Stimulated activated CD4-positive, alpha-beta T cell treated with anti-CD3 and anti-CD28 coated beads, Interleukin-4, amount 100 ng/mL, for 4 hours (primary cell): ENCODE measurements at regions not wholly inside any gene's neighbourhood (a gene's known extent, or its start where the extent isn't known, plus 50 kb on each side); places are given as distances from the start of the nearest gene placed in this dataset.
A peak's percentile ranks its signal among the peaks of the same experiment; 100 is the strongest.

Experiments
- DNase-seq, 2 experiments: peaks; one replicate each; pipeline ENCODE4 v3.0.0-alpha.2; 2020

DNA sequence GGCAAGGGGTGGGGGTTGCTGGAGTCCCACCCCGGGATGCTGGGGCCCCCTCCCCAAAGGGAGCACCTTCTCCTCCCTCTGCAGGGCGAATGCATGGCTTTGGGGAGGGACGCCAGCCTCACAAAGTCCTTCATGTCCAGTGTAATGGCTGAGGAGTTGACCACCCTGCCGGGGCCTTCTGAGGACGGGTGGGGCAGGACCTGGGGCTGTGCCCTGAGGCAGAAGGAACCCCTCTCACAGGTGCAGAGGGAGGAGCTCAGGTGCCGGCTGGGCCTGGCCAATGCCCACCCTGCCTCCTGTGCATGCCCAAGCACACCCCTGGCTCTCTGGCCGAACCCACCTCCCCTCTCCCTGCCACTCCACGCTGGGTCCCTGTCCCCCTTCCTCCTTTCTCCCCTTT, 64.3 kb upstream of the RNU6ATAC start:
- no peak for DNase-seq

DNA sequence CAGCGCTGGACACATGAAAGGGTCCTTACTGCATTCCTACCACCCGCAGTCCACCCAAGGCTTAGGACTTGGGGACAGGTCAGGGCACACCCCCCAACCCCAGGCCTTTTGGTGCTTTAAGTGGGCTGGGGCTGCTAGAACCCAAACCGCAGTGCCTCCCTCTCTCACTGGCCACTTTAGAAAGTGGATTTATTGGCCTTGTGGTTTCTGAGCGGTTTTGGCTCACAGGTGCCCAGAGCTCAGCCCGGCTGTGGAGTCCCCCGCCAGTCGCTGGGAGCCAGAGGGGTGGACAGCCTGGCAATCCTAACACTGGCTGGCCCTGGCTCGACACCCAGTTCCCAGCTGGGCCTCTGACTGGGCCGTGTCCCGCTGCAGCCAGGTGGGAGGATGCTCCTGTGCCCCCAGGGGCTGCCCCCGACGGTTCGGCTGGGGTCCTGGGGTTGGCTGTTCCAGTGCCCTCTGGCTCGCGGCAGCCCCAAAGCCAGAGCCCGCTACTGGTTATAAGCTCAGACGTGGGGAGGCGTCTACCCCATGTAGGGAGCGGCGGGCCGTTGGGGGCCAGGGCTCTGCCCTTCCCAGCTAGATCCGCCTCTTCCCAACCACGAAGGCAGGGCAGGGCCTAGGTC, 65.2 kb upstream of the RNU6ATAC start:
- no peak for DNase-seq

DNA sequence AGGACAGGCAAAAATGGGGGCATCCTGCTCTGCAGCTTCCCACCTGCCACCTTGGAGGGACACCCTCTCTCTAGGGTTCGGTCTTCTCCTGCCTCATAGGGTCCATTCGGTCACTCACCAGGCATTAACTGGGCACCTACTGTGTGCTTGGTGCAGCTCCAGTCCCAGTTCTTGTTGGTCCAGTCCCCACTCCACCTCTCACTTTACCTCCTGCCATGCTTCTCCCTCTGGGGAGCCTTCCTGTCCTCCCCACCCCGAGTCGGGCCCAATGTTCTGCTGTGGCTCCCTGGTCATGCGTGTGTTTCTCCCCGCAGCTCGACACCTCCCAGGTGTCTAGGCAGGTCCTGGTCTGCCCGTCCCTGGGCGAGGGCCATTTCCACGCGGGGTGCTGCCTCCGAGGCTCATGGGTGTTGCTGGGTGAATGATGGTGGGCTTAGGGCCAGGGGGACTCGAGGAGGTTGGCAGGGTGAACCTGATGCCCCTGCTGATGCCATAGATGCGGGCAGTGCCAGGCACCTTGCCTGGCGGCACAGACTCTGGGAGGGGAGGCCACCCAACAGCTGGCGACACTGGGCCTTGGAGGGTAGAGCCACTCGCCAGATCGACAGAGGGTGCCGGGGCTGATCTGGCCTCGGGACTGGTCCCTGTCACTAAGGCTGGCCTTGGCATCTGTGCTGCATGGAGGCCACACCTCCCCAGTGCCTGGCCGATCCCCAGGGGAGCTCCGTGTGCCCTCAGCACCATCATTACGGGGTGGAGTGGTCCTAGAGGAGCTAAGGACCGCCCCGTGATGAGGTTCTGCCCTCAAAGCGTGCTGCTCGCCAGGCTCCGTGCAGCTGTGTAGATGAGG, 66.0 kb upstream of the RNU6ATAC start:
- DNase-seq, result no peak

- no peak for DNase-seq
These were observed 66.6 kb upstream of the RNU6ATAC start for GRCh38 chr9:134230942-134231325.

GRCh38 chr9:134231330-134231745, 67.0 kb upstream of the RNU6ATAC start:
- DNase-seq, result no peak

DNA sequence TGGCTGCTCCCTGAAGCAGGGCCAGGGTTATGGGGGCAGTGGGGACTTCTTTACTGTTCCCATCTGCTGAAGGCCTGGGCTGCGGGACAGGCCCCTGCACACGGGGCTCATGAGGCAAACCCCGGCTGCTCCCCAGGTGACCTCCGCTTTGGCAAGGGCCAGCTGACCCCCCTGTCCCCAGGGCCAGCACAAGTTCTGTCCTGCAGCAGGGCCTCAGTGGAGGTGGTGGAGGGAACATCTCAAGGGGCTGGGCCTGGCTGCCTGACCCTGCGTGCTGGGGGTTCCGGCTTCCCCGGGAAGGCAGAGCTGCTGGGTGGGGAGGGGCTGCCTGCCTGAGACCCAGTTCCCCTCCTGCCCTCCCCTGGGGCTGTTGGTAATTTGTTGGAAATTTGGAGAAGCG, 67.4 kb upstream of the RNU6ATAC start:
- DNase-seq, result no peak

DNA sequence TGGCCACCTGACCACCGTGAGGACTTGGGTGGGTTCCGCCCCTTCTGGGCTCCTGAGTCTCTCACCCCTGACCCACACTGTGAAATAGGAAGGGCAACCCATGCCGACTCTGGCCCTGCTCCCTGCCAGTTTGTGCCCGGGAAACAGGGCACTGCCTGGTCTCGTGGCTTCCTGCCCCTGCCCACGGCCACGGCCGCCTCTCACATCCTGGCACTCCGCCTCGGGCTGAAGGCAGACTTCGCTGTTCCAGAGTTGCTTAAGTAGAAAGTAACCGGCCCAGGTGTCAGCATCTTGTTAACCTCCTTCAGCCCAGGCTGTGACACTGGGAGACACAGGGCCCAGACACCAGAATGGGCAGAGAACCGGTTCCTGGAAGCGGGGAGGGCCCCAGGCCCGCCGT, 68.7 kb upstream of the RNU6ATAC start:
- no peak for DNase-seq

DNA sequence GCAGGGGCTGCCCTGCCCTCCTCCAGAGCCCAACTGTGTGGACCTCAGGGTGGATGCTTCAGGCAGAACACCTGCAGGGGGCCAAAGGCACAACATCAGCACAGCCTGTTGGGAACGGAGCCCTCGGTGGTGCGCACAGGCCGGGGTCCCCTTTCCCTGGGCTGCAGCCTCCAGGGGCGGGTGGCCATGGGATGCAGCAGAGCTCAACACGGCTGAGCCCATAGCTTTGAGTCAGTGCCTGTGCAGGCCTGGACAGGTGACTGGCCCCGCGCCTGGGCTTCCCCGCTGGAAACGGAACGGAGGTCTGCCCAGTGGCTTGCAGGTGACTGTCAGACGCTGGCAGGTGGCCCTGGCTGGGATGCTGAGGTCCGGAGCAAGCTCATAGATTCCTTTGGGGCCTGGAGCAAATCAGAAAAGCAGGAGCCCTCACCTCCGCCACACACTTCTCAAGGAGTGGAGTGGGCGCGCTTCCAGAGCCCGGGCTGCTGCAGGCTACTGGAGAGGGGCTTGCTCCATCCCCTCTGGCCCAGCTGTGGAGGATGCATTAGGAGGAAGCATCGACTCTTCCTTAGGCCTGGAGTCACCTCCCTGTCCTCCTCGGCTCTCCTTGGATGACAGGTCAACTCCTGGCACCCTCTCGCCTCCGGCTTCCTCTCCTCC, 69.8 kb upstream of the RNU6ATAC start:
- DNase-seq, result no peak

DNA sequence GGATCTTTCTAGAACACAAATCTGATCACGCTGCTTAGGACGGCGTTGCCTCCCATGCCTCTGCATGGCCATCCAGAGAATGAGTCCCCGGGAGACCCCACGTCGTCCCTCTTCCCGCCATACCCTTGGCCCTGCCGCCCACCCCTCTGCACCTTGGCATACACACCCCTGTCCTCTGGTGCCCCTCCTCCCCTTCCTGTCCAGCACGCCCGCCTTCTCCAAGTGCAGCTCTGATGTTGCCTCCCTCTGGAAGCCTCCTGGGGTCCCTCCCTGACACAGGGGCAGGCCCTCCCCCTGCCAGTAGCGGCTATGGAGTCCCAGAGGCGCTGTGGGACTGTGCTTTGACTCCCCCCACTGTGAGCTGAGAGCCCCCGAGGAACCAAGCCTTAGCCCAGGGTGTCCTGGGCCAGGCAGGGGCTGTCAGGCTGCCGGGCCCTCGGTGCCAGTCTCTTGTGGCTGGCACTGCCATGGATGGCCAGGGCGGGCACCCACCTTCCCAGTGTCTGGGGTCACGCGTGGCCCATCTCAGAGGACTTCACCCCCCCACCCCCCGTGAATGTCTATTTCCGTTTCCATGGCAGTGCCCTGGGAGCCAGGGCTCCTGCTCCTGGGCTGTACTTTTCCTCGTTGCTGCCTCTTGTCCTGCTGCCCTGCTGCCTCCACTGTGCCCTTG, 70.5 kb upstream of the RNU6ATAC start:
- no peak for DNase-seq

GRCh38 chr9:134235366-134235765, 71.0 kb upstream of the RNU6ATAC start:
- DNase-seq, result no peak

DNA sequence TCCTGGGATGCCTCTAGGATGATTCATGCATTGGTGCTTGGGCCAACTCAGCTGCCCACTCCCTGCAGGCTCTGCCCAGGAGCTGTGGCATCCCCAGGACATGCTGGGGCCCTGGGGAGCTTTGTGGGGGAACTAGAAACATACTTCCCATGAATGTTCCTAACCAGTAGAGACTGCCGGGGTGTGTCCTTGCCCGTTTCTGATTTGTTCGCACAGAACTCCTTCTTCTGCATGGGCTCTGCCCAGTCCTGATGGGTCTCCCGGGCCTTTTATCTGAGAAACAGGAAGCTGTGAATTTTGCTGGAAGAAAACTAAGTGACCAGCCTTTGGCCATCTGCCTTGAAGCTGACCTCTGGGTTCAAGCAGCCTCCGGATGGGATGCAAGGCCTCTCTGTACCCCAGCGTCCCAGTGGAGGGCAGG, 71.6 kb upstream of the RNU6ATAC start:
- DNase-seq, result no peak

GRCh38 chr9:134236935-134237629, 72.7 kb upstream of the RNU6ATAC start:
- no peak for DNase-seq

GRCh38 chr9:134237630-134238265, 73.4 kb upstream of the RNU6ATAC start:
- no peak for DNase-seq

- no peak for DNase-seq
These were observed 75.0 kb upstream of the RNU6ATAC start for GRCh38 chr9:134239130-134239903.

- no peak for DNase-seq
These were observed 75.6 kb upstream of the RNU6ATAC start for GRCh38 chr9:134239939-134240338.

GRCh38 chr9:134240361-134240760, 76.0 kb upstream of the RNU6ATAC start:
- DNase-seq, result no peak

GRCh38 chr9:134242706-134243105, 78.3 kb upstream of the RNU6ATAC start:
- no peak for DNase-seq

DNA sequence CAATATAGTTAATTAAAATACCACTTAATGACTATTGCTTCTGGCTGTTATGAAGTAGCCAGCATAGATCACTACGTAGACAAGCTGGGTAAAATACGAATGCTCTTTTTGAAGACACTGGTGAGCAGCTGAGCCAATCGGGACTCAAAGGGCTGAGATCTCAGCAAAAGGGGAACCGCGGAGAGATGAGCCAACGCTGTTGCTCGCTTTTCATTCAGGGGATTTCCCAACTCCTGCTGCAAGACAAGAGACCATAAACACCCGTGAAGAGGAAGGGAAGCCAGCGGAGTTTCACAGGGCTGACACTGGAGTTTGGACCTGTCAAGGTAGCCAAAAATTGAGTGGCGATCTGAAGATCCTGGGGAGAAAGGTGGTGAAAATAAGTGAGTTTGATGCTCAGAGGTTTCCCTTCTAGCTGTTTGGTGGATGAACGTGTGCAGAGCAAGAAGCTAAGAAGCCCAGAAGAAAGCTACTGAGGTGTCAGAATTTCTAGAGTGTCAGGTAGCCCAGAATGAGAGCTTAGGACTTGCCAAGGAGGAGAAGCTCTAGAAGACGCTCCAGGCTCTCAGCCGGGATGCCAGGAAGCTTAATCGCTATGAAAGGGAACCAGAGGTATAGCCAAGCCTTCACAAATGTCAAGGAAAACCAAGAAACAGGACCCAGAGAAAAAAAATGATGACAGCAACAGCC, 79.6 kb upstream of the RNU6ATAC start:
- peak; percentile 7 to 32 for DNase-seq

DNA sequence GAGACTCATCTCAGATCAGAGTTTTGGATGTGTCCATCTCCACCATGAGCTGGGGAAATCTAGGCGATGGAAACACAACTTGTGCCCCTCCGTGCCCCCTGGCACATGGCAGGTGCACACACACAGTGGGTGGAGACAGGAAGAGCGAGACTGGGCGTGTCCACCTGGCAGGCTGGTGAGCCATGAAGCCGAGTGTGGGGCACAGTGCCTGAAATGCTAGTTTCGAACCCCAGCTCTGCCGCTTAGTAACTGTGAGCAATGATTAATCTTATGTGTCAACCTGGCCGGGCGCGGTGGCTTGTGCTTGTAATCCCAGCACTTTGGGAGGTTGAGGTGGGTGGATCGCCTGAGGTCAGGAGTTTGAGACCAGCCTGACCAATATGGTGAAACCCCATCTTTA, 80.8 kb upstream of the RNU6ATAC start:
- DNase-seq, result no peak

DNA sequence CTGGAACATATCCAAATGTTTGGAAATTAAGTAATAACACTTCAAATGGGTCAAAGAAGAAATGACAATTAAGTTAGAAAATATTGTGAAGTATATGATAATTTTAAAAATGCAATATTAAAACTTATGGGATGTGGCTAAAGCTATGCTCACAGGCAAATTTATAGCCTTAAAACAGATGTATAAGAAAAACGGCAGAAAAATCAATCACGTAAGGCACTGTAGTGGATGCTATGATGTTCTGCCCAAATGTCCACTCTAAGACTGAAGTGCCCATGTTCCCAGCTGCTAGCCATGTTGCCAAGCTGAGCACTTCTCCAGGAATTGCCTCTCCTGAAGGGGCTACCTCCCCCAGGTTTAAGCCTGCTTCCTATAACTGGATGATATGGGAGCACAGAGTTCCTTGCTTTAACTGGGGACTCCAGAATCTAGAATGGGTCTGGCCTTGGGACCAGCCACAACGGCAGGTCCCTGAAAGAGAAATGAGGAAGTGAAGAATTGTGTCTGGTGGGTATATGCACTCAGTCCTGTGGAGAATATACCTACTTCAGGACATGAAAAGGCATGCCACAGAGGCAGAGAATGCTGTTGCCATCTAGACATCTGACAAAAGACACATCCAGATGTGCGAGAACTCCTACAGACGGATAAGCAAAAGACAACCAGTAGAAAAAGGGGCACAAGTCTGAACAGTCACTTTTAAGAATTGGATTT, 78.2 kb upstream of the RXRA start:
- DNase-seq, result no peak
